Thoracic aorta (tissue), 2 donors: ENCODE measurements at regions not wholly inside any gene's neighbourhood (a gene's known extent, or its start where the extent isn't known, plus 50 kb on each side); places are given as distances from the start of the nearest gene placed in this dataset.

Experiments
- ATAC-seq: fragments of 150-250 bp; one replicate; pipeline ENCODE4 v1.8.0; 2017; ENCODE audit warnings: low read depth; ENCODE audit not compliant: insufficient number of reproducible peaks, low FRiP score
- DNase-seq: peaks from one replicate; pipeline ENCODE4 v3.0.0-alpha.2; 2020; ENCODE audit warnings: low spot score
- H3K27ac ChIP-seq, 2 donors: fragments of 200-600 bp; sonication (generic); 1 replicate in 1 of 2; 2 replicates in 1 of 2; pipeline ENCODE4 v1.5.1; 2016; ENCODE audit warnings: mild to moderate bottlenecking in 2 of 2, moderate library complexity in 2 of 2
- H3K27me3 ChIP-seq: fragments of 200-600 bp; sonication (generic); replicated peaks from 2 replicates; pipeline ENCODE4 v1.6.0; 2016; ENCODE audit warnings: mild to moderate bottlenecking; ENCODE audit not compliant: insufficient read depth
- H3K36me3 ChIP-seq: fragments of 200-600 bp; sonication (generic); one replicate; pipeline ENCODE4 v1.5.1; 2016
- H3K4me1 ChIP-seq, 2 donors: fragments of 200-600 bp; sonication (generic); 1 replicate in 1 of 2; 2 replicates in 1 of 2; pipeline versions ENCODE4 v1.5.1 to v1.6.0; 2016; ENCODE audit warnings: low read depth in 2 of 2, mild to moderate bottlenecking in 1 of 2; ENCODE audit not compliant: control insufficient read depth in 1 of 2
- H3K4me3 ChIP-seq: fragments of 200-600 bp; sonication (generic); 2 replicates; pipeline ENCODE4 v1.5.1; 2016; ENCODE audit warnings: mild to moderate bottlenecking
- H3K9me3 ChIP-seq: fragments of 200-600 bp; sonication (generic); 2 replicates; pipeline ENCODE4 v1.5.1; 2016
- TF ChIP-seq, protein P1 (sequence below): fragments of 200-600 bp; sonication (generic); IDR thresholded peaks from one replicate; pipeline ENCODE4 v1.5.1; 2019; ENCODE audit warnings: antibody characterized with exemption

DNA sequence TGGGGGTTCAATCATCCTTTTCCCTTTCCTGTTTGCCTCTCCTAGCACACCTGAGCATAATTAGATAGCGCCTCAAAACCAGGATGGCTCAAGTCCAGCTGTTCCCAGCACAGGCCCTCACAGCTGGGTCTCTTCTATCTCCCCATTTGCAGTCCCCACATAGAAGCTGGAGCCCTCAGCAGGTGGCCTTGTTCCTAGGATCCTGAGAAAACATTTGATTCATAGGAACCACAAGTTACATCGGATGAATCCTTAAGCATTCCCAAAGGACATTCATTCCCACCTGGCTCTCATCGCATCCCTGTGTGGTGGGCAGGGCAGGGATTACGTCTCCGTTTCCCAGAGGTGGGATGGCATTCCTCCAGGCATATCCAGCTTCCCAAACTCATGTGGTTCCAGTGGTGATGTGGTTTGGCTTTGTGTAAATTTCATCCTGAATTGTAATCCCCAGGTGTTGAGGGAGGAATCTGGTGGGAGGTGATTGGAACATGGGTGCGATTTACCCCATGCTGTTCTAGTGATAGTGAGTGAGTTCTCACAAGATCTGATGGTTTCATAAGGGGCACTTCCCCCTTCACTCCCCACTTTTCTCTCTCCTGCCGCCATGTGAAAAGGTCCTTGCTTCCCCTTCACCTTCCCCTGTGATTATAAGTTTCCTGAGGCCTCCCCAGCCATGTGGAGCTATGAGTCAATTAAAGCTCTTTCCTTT is 49.8 kb upstream of the LEP start:
- Histone ChIP-seq H3K4me3 (no peak overlapping the region), H3K9me3 (peaks cover 17% of the 10 kb centered on the region), H3K4me1 (no peaks in the 10 kb centered on the region), H3K27me3 (peaks cover 3% of the 10 kb centered on the region), H3K36me3 (no peaks in the 10 kb centered on the region), H3K27ac (no peak overlapping the region)
- DNase-seq (no peak), ATAC-seq (no peak)
- TF ChIP-seq, protein P1, sequence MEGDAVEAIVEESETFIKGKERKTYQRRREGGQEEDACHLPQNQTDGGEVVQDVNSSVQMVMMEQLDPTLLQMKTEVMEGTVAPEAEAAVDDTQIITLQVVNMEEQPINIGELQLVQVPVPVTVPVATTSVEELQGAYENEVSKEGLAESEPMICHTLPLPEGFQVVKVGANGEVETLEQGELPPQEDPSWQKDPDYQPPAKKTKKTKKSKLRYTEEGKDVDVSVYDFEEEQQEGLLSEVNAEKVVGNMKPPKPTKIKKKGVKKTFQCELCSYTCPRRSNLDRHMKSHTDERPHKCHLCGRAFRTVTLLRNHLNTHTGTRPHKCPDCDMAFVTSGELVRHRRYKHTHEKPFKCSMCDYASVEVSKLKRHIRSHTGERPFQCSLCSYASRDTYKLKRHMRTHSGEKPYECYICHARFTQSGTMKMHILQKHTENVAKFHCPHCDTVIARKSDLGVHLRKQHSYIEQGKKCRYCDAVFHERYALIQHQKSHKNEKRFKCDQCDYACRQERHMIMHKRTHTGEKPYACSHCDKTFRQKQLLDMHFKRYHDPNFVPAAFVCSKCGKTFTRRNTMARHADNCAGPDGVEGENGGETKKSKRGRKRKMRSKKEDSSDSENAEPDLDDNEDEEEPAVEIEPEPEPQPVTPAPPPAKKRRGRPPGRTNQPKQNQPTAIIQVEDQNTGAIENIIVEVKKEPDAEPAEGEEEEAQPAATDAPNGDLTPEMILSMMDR = no peak
